GM21360 (cell line): ENCODE measurements at regions not wholly inside any gene's neighbourhood (a gene's known extent, or its start where the extent isn't known, plus 50 kb on each side); places are given as distances from the start of the nearest gene placed in this dataset.
"Not testable (repeated sequence)": the region's sequence is repeated elsewhere in the genome, so short reads cannot be mapped to it uniquely, and the experiment has no call there.

Source experiments
- ATAC-seq: cut with Tn5 transposase; IDR thresholded peaks from one replicate; pipeline ENCODE4 v1.9.1; 2021; ENCODE audit warnings: mild to moderate bottlenecking, moderate library complexity; ENCODE audit not compliant: unreplicated experiment

DNA sequence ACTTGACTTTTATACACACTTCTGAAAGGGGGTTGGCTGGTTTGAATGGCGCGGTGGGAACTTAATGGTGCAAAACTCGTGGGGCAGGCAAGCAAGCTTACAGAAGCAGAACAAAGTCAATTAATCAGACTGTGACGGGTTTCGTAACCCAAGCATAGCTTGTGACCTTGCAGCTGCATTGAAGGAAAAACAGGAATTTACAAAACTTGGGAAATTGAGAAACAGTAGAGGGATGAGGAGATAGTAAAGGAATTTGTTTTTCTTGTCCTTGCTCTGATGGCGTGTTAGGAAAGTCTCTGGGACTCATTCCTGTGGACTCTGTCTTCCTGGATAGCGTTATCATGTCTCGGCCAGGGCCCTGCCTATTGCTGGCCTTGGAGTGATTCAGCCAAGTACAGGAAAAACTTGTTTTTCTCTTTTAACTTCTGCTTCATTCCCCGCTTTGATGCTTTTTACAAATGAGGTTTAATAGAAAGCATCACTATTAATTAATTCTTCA lies 220.0 kb upstream of the KCND2 start:
- ATAC-seq = no peak

DNA sequence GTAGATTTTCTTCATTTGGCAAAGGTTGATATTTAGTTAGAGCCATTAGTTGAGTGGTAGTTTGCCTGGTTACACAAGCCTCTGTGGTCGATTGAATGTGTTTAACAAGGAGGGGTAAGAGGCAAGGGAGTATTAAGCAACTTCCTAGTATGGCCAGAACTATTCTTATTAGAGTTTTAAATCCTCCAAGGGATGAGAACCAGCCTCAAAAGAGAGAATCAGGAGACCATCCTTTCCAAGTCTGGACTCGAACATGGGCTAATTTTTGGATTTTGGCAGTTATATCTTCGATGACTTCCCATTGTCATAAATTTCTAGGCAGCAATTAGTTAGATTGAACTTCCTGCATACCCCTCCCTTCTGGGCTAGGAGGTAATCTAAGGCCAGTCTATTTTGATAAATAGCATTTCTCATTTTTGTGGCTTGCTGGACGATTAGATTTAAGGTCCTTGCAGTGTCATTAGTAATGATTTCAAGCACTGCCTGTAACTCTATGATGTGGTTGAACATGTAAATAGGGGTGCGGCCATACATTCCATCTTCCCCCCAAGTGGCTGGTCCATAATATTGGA lies 219.5 kb upstream of the KCND2 start:
- ATAC-seq = no peak

DNA sequence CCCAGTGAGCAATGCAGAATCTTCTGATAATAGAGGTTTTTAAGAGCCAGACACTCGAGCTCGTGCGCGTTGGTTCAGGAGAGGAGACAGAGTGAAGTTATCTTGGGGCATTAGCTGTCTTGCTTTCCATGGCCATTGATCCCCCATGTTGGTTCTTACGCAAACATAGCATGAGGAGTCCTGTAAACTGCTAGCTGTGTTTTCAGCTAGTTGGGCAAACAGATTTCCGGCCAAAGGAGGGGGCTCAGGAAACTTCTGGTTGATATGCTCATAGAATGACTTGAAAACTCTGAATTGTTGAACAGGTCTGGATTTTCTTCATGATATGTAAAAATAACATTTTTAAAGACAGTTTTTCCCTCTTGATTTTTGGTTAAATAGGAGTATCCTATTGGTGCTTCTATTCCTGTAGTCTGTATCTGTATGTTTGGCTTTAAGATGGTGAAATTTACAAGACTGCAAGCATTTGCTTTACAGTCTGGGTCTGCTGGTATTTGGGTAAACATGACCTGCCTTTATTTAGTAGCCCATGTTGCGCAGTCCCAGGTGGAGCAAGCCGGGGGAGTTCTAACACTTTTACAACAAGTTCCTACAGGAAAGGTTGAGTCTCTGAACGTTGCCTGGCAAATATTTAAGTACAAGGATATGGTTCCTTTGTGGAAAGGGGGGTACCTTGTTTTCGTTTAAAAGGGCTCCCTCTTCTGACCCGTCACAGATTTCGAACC lies 218.4 kb upstream of the KCND2 start:
- no peak for ATAC-seq

DNA sequence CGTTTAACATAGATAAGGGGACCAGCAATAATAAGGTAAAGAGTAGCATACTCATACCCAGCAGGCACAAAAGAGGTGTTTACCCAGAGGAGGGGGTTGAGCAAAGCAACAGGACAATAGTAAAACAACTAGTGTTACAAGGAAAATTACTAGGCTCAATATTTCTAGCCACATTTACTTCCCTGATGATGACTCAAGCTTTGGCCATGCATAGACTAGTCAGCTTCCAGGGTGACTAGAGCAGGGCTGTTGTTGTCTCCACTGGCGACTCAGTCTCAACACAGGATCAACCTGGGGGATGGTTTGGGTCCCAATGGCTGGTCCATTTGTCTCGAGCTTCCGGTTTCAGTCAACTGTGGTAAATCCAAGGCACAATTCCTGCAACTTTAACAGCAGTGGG lies 217.7 kb upstream of the KCND2 start:
- no peak for ATAC-seq

DNA sequence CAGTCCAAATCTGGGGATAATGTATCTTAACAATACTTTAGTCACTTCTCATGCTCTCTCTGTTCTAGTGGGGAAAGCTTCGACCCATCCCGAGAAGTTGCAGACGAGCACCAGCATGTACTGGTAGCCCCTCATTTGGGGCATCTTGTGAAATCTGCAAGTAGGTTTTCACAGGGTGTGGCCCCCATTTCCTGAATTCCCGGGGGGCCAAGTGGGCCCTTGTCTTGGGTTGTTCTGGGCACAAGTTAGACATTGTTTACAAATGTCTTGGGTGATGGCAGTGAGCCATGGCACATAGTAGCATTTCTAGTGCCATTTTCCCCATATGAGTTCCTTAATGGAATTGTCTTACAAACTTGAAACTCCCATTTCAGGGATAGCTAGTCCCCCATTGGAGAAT lies 216.7 kb upstream of the KCND2 start:
- ATAC-seq = no peak

DNA sequence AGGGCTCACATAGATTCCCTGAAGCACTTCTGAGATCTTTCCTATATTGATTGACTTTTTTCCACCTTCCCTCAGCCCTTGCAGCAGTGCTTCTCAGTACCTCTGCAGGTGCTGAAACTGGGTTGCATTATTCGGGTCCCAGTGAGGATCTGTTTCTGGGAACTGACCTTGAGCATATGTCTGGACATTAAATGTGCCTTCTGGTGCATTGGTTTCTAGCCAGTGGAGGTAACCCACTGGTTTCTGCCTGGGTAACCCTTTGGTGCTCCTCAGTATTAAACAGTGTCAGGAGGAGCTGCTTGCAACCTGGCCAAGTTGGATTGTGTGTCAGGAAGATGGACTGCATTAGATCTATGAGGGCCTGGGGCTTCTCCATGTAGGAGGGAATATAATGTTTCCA lies 213.3 kb upstream of the KCND2 start:
- no peak for ATAC-seq

DNA sequence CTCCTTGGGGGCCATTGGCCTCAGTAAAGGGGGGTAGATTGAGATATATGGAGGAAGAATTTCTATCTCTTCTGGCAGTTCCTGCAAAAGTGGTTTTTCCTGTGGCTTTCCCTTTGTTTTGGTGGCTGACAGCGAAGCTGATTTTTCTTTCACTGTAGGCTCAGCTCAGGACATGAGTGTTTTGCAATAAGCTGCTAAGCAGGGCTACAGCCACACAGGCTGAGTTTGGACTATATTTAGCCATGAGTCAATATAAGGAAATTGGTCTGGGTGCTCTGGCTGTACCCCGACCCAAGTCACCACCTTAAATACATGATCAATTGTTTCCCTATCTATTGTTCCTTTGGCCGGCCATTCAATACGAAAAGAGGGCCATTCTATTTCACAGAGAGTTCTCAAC lies 212.7 kb upstream of the KCND2 start:
- ATAC-seq = no peak

DNA sequence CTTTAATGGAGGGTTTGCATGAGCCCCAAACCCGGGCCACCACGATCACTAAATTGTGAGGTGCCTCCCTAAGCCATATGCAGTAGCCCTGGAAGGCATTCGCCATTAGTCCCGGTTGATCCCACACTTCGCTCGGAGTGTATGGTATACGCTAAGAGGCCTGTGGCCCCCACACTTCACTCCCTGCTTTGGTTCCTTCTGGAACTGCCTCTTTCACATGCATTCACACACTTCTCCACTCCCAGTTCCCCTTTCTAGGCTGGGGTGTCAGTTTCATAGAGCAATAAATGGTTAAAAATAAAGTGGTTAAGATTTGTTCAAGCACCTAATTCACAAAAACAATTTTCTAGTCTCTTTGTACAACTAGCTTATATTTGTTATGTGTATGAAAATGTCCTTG lies 212.1 kb upstream of the KCND2 start:
- ATAC-seq = peak; percentile 41

DNA sequence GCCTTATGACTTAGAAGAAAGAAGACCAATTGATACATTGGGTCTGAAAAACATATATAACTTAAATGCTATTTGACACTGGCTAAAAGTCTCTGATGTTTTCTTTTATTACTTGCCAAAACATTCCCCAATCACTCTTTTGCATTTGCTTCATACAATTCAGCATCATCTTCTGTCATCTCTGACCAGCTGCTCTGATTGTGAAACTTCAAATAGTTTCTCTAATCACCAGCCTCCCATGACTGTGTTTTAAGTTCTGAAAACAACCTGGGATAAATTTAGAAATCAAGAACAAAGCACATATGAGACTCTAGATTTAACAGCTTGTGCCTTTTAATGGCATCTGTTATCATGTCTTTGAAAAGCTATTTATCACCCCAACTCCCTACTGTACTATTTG lies 208.4 kb upstream of the KCND2 start:
- ATAC-seq = peak; percentile 83

DNA sequence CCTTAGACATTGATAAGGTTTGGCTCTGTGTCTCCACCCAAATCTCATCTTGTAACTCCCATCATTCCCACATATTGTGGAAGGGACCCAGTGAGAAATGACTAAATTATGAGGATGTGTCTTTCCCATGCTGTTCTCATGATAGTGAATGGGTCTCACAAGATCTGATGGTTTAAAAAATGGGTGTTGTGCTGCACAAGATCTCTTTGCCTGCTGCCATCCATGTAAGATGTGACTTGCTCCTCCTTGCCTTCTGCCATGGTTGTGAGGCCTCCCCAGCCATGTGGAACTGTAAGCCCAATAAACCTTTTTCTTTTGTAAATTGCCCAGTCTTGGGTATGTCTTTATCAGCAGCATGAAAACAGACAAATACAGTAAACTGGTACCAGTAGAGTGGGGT lies 206.1 kb upstream of the KCND2 start:
- ATAC-seq = not testable (repeated sequence)

DNA sequence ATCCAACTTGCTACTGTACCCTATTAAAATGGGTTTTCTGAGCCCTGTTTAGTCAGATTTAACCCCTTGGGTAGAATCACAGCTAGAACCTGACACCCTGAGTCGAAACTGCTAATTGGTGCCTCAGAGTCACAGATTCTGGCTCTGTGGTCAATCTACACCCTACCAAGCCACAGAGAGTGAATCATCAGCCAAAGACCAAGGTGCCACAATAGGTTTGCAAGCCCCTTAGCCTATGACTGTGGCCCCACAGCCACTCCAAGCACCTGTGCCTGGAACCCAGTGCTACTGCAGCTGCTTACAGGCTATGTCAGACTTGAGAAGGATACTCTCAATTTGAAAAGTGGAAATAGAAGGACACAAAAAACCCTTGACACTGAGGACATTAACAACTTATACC lies 202.8 kb upstream of the KCND2 start:
- no peak for ATAC-seq

DNA sequence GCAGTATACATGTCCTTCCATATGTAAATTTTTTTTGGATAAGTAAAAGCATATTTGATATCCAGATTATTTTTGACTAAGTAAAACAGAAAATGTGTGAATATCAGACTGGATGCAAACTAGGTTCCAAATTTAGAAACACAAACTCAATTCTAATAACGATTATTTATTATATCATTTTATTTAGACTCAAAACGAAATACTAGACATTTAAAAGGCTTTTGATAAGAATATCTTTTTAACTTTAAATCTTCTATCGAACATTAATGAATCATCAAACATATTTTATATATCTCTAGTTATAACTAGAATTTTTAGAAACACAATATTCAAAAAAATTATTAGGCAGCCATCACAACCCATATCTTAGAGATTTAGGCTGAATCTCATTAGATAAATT lies 195.2 kb upstream of the KCND2 start:
- no peak for ATAC-seq

DNA sequence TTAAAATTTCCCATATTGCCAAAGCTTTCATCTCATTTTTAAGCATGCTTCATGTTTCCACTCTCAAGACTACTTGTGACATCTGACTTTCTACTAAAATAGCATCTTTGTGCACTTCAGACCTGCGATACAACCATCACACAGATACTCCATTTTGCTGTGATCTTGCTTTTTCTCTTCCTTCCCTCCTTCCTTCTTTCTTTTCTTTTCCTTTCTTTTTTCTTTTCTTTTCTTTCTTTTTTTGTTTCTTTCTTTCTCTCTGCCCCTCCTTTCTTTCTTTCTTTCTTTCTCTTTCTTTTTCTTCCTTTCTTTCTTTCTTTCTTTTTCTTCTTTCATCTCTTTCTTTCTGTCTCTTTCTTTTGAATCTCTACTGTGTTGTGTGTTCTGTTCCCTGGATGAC lies 194.0 kb upstream of the KCND2 start:
- ATAC-seq = no peak

DNA sequence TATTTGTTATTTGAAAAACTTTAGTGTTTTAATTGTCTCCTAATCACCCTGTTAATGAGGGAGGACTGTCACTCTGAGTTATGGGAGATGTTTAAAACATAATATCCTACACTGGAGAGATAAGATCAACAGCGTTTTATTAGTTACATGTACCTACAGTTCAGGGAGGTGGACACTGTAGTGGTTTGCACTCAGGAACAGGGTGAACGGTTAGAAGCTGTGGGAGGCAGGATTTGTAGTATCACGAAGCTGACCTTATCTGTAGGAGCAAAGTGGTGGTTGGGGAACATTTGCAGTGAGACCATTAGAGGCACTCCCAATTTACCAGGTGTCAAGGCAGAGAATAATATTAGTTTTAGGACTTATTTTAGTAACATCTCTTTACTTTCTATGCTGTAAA lies 193.3 kb upstream of the KCND2 start:
- ATAC-seq = no peak

DNA sequence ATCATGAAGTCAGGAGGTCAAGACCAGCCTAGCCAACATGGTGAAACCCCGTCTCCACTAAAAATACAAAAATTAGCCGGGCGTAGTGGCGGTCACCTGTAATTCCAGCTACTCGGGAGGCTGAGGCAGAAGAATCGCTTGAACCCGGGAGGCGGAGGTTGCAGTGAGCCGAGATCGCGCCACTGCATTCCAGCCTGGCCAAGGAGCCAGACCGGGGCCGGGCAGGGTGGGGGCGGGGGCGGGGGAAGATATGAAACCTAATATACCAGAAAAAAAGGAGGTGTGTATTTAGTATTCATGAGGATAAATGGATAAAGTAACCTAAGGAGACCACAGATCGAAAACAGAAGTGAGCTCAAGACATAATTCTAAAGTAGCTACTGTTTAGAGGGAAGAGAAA lies 186.5 kb upstream of the KCND2 start:
- ATAC-seq = not testable (repeated sequence)

DNA sequence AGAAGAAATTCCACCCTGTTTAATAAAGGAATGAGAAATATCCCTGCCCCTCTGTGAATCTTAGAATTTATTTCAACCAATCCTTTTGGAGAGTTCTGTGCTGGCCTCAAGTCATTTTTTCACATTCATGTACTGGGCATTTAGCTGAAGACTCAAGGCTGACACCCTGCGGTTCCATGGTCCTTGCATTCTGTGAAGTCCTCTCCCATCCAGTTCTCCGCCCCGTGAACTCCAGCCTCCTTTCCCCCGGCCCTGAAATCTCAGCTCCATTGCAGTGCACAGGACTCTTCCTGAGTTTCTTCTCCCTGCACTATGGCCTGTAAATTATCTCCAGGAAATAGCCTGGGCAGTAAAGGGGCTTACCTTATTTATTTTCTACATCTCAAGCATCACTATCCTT lies 183.0 kb upstream of the KCND2 start:
- ATAC-seq = no peak

DNA sequence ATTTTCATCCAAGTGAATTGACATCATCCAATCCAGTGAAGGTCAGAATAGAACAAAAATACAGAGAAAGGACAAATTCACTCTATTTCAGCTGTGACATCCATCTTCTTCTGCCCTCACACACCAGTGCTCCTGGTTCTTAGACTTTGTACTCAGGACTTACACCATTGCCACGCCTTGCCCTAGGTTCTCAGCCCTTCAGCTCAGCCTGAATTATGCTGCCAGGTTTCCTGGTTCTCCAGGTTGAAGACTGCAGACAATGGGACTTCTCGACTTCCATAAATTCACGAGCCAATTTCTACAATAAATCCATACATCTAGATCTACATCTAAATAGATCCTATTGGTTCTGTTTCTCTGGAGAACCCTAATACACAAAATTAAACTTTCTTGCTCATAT lies 181.2 kb upstream of the KCND2 start:
- ATAC-seq = no peak

DNA sequence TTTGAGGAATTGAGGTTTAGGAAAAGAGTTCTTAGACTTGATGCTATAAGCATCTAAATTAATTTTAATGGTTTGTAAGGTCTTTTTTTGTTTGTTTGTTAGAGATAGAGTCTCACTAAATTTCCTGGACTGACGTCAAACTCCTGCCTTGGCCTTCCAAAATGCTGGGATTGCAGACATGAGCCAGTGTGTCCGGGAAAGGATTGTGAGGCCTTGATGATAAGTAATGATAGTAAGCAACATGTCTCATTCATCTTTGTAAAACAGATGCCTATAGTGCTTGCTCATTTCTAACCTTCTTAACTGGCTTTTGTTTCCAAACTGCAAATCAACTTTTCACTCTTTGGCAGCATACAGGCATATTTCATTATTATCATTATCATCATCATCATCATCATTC lies 176.0 kb upstream of the KCND2 start:
- ATAC-seq = no peak

DNA sequence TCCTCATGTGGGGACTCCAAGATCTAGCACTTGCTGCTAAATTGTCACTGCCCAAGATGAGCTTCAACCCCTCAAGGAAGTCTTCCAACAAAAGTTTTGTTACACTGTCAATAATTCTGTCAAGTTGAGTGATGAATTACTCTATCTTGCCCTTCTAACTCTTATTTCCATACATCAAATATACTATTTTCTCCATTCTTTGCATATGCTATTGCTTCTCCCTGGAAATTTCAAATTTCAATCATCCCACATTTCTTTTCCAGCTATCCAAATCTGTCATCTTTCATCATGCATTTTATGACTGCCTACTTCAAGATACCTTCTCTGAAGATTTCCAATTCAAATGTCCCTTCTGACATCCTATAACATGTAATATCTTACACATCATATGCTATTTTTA lies 175.2 kb upstream of the KCND2 start:
- no peak for ATAC-seq

DNA sequence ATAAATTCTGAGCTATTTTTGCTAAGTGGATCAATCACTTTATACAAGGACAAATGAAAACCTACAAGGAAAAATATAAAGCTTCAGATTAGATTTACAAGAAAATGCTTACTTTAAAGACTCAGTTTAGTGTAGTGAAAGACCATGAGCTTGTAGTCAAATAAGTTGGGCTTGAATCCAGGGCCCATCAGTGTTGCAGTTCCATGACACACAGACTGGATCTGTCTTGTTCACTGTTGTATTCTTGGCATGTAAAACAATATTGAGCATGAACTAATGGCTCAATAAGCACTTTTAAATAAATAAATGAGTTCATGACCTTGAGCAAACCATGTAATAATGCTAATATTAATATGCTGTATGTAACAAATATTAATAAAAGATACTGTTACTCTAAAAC lies 164.6 kb upstream of the KCND2 start:
- no peak for ATAC-seq

DNA sequence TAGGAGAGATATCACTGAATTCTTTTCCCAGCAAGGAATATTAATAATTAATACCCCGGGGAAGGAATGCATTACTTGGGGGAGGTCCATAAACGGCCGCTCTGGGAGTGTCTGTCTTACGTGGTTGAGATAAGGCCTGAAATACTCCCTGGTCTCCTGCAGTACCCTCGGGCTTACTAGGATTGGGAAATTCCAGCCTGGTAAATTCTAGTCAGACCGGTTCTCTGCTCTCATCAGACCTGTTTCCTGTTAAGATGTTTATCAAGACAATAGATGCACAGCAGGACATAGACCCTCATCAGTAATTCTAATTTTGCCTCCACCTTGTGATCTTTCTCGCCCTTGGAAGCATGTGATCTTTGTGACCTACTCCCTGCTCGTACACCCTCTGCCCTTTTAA lies 162.8 kb upstream of the KCND2 start:
- ATAC-seq = no peak

DNA sequence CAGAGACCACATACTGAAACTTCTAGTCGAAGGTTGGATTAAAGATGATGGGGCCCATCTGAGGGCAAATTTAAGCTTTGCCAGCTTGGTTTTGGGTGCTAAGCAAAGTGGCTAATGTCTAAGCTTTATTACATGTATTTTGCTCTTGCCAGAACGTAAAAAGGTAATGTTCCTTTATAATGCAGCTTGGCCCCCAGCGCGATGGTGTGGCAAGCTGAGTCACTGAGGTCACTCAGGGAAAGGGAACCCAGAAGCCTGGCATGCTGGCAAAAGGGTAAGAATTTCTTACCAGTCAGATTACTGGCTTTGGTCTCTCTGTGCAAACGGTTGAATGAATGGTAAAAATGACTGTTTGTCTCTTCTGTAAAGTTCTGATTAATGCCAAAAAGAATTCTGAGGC lies 158.3 kb upstream of the KCND2 start:
- no peak for ATAC-seq

DNA sequence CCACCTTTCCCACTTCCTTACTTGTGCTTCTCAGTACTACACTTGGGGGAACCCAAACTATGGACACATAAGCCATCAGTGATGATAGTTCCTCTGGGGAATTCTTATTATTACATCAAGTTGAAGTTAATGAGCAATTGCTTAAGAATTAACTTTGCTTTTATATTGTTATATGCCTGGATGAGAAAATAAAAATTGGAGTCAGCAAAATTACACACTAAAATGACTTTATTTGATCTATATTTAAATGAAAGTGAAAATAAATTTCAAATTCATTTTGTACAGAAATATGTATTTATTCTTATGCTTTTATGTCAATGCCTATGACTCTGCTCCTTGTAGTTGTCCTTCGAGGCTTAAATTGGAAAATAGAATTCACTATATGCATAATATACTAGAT lies 149.4 kb upstream of the KCND2 start:
- ATAC-seq = no peak
